ENCODE measurements at regions not wholly inside any gene's neighbourhood (a gene's known extent, or its start where the extent isn't known, plus 50 kb on each side); places are given as distances from the start of the nearest gene placed in this dataset.

DNA sequence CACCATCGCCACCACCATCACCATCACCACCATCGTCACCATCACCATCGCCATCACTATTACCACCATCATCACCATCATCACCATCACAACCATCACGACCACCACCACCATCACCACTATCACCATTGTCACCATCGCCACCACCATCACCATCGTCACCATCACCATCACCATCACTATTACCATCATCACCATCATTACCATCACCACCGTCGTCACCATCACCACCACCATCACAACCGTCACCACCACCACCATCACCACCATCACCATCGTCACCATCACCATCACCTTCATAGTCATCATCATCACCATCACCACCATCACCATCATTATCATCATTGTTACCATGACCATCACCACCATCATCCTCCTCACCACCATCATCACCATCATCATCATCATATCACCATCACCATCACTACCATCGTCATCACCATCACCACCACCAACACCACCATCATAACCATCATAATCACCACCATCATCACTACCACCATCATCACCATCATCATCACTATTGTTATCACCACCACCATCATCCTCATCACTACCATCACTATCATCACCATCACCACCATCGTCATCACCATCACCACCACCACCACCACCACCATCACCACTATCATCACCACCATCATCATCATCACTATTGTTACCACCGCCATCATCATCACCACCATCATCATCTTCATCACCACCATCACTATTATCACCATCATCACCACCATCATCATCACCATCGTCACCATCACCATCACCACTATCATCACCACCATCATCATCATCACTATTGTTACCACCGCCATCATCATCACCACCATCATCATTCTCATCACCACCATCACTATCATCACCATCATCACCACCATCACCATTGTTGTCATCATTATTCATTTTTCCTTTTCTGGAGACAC is 51.5 kb upstream of the ZNF469 start:
- TF ChIP-seq, protein P1, sequence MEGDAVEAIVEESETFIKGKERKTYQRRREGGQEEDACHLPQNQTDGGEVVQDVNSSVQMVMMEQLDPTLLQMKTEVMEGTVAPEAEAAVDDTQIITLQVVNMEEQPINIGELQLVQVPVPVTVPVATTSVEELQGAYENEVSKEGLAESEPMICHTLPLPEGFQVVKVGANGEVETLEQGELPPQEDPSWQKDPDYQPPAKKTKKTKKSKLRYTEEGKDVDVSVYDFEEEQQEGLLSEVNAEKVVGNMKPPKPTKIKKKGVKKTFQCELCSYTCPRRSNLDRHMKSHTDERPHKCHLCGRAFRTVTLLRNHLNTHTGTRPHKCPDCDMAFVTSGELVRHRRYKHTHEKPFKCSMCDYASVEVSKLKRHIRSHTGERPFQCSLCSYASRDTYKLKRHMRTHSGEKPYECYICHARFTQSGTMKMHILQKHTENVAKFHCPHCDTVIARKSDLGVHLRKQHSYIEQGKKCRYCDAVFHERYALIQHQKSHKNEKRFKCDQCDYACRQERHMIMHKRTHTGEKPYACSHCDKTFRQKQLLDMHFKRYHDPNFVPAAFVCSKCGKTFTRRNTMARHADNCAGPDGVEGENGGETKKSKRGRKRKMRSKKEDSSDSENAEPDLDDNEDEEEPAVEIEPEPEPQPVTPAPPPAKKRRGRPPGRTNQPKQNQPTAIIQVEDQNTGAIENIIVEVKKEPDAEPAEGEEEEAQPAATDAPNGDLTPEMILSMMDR (IDR thresholded peaks at IDR 0.05; ENCODE audit: poor library complexity): no peak
- no peak for TF ChIP-seq EZH2 (IDR thresholded peaks at IDR 0.05; ENCODE audit: borderline replicate concordance)
- no peak for TF ChIP-seq EZH2phosphoT487 (IDR thresholded peaks at IDR 0.05; ENCODE audit: low read depth, severe bottlenecking, unreplicated experiment)

Measured in hepatocyte (in vitro differentiated cells).